CD4-positive, alpha-beta T cell treated with Interleukin-12 subunit alpha and Interleukin-12 subunit beta, for 1 hour (primary cell): ENCODE measurements at regions not wholly inside any gene's neighbourhood (a gene's known extent, or its start where the extent isn't known, plus 50 kb on each side); places are given as distances from the start of the nearest gene placed in this dataset.
"Not testable (repeated sequence)": the region's sequence is repeated elsewhere in the genome, so short reads cannot be mapped to it uniquely, and the experiment has no call there.

Source experiments
- DNase-seq: peaks from one replicate; pipeline ENCODE4 v3.0.0-alpha.2; 2020

- no peak for DNase-seq
Measured at GRCh38 chr3:21017115-21017852, 733.7 kb downstream of the ZNF385D start.

- DNase-seq, result no peak
Measured at GRCh38 chr3:21013566-21013965, 737.4 kb downstream of the ZNF385D start.

GRCh38 chr3:20999661-21000060 is 751.3 kb downstream of the ZNF385D start:
- no peak for DNase-seq

- DNase-seq, result no peak
Measured at GRCh38 chr3:20997183-20997582, 753.8 kb downstream of the ZNF385D start.

- DNase-seq, result no peak
Measured at GRCh38 chr3:20990896-20991295, 760.1 kb downstream of the ZNF385D start.

- DNase-seq, result not testable (repeated sequence)
Measured at GRCh38 chr3:20989653-20990052, 761.4 kb downstream of the ZNF385D start.

- no peak for DNase-seq
Measured at GRCh38 chr3:20984594-20985205, 766.3 kb downstream of the ZNF385D start.

GRCh38 chr3:20975188-20975651 is 775.8 kb downstream of the ZNF385D start:
- DNase-seq, result no peak

- DNase-seq, result no peak
Measured at GRCh38 chr3:20974396-20974795, 776.6 kb downstream of the ZNF385D start.

GRCh38 chr3:20970807-20971206 is 780.2 kb downstream of the ZNF385D start:
- DNase-seq, result not testable (repeated sequence)

GRCh38 chr3:20967485-20967884 is 781.5 kb upstream of the SGO1 start:
- DNase-seq, result not testable (repeated sequence)

- no peak for DNase-seq
Measured at GRCh38 chr3:20958161-20958560, 772.2 kb upstream of the SGO1 start.

GRCh38 chr3:20945892-20946291 is 759.9 kb upstream of the SGO1 start:
- DNase-seq, result no peak

GRCh38 chr3:20935791-20936190 is 749.8 kb upstream of the SGO1 start:
- no peak for DNase-seq

- DNase-seq, result no peak
Measured at GRCh38 chr3:20931834-20932233, 745.8 kb upstream of the SGO1 start.

- DNase-seq, result no peak
Measured at GRCh38 chr3:20930034-20930433, 744.0 kb upstream of the SGO1 start.

- no peak for DNase-seq
Measured at GRCh38 chr3:20924646-20925385, 738.8 kb upstream of the SGO1 start.

GRCh38 chr3:20921112-20921511 is 735.1 kb upstream of the SGO1 start:
- not testable (repeated sequence) for DNase-seq

GRCh38 chr3:20916951-20917606 is 731.1 kb upstream of the SGO1 start:
- no peak for DNase-seq

- DNase-seq, result no peak
Measured at GRCh38 chr3:20914310-20914709, 728.3 kb upstream of the SGO1 start.

GRCh38 chr3:20912406-20912805 is 726.4 kb upstream of the SGO1 start:
- no peak for DNase-seq

- DNase-seq, result no peak
Measured at GRCh38 chr3:20909511-20909910, 723.5 kb upstream of the SGO1 start.

GRCh38 chr3:20905210-20905805 is 719.3 kb upstream of the SGO1 start:
- DNase-seq, result no peak
